OCI-M1 (cell line): ENCODE measurements at regions not wholly inside any gene's neighbourhood (a gene's known extent, or its start where the extent isn't known, plus 50 kb on each side); places are given as distances from the start of the nearest gene placed in this dataset.

ENCODE experiments used
- DNase-seq: peaks from one replicate; lab custom pipeline; 2025; lab: John Stamatoyannopoulos, UW

DNA sequence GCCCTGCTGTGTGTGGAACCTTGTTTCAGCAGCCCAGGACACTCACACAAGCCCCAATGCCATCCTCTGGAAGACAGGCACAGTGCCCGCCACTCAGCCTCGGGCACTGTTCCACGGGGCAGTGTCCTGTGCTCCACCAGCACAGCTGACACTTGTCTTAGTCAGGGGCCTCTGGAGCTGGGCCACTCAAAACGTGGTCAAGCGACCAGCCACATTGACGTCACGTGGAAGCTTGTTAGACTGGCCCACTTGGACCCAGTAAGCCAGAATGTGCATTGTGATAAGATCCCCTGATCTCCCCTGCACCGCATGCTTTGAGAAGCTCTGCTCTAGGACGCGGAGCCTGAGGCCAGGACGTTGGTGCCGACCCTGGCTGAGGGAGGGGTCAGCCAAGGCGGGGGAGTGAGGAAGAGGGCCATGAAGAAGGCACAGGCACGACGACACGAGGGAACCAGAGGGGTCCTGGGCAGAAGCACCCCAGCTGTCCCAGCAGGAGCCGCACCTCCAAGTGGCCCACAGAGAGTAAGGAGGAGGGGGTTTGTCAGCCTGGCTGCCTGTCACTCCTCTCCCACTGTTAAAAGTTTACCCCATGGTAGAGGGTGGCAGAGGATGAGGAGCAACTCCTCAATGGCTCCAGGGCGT lies 64.6 kb downstream of the LINC01488 start:
- DNase-seq = no peak

DNA sequence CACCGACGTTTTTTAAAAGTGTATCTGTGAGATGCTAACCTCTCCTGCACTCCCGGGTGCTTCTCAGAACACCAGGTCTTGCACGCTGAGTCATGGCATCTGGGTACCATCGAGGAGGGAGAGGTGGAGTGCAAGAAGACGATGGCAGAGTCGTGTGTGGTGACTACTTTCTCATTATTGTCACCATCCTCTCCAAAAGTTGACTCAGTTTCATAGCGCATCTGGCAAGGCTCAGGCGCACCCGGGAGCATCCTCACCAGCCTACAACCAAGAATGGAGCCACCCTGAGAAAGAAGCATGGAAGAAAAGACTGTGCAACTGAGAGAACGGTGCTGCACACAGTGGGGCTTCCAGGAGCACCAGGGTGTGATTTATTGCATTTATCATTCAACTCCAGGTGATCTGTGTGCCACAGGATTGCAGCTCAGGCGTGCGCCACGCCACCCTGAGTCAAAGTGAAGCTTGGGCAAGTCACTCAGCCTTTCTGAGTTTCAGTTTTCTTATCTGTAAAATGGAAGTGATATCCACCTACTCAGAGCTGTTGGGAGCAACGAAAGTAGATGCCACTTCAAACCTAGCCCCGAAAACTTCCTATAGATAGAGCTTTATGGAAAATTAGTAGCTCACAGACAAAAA lies 65.4 kb downstream of the LINC01488 start:
- peak; percentile 60 for DNase-seq

GRCh38 chr11:69550846-69551245 lies 69.4 kb downstream of the LINC01488 start:
- DNase-seq = no peak

DNA sequence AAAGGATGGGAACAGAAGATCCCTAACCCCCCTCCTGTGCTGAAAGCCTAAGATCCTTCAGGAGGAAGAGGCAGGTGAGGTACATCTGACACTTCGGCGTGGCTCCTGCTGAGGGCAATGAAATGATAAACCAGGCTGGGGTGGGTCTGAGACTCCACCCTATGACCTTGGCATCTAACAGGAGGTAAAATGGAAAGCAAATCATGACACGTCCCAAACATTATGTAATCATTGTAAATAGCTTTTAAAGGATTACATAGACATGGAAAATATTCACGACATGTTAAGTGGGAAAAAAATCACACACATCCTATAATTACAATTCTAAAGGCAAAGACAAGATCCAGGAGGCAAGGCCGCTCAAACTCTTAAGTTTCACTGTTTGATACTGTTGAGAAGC lies 70.5 kb downstream of the LINC01488 start:
- DNase-seq = no peak

DNA sequence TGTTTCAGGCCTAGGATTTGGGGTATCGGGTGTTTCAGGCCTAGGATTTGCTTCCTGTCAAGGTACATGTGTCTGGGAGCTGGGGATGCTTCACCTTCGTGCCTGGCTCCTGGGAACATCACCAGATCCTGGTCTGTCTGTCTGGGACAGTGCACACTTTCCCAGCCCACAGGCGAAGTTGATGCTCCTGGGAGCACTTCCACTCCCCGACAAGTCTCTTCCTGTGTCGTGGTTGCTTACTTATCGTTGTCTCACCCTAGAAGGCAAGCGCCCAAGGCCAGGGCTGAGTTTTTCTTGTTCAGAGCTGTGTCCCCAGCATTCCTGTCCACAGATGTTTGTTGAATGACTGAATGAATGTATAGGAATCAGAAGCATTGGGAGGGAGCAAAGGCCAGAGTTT lies 71.5 kb downstream of the LINC01488 start:
- no peak for DNase-seq

DNA sequence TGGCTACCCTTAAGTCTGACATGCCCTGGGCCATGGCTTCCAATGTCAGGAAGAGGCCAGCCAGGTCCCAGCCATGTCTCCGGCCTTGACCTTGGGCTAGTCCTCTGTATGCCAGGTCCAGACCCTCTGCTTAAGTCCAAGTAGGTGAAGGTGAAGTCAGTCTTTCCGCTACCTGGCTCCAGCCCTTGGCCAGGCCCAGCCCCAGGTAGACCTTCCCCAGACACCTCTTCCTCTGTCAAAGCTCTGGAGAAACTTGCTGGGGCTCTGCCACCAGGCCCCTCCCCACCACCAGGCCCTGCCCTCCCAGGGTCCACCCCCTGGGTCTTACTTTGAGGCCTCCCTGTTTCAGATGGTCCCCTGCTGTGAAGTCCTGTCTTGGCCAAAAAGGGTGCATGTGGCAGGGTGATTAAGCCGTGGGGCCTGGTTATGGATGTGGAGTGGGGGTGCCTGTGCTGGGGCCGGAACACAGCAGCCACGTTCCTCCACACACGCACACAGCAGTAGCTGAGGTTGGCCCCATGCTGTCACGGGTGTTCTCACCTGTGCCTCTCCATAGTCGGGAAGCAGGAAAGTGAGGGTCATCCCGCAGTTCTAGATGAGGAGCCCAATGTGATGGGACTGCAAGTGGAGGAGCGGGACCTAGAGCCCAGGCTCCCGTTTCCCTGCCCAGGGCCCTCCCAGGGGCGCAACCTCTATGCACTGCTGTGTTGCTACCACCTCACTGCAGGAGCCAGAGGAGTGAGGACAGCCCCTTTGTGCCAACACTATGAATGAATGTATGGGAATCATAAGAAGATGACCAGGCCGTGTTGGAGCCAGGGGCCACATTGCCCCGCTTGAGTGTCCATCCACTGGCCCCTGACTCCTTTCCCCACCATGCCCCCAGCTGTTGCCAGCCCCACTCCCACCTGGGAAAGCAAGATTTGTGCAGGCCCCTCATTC lies 72.2 kb downstream of the LINC01488 start:
- DNase-seq = no peak

DNA sequence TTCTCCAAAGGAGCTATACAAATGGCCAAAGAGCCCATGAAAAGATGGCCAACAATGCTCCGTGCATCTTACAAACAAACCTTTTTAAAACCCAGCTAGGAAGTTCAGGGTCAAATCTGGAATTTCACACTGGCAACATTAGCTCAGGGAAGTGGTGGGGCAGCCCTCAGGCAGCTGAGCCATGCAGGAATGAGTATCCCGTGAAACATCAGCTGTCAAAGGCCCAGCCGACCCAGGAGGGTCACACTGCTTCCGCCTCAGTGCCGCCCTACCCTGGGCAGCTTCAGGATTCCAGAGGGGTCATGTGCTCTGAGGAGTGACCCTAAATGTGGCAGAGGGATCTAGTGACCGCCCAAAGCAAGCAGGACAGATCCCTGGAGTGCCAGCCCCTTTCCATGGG lies 73.4 kb downstream of the LINC01488 start:
- no peak for DNase-seq

DNA sequence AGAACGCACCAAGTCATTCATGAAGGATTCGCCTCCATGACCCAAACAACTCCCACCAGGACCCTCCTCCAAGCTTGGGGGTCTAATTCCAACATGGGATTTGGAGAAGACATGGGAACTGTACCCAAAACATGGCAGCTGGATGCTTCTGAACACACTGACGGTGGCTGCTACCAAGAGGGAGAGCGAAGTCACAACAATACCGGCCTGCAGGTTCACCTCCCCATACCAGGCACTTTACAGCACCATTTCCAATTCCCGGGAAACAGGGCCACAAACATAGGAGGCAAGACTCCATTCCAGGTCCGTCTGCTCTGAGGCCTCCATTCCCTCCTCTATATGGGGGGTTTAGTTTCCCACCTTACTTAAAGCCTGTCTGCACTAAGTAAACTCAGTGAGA lies 75.8 kb downstream of the LINC01488 start:
- DNase-seq = no peak

DNA sequence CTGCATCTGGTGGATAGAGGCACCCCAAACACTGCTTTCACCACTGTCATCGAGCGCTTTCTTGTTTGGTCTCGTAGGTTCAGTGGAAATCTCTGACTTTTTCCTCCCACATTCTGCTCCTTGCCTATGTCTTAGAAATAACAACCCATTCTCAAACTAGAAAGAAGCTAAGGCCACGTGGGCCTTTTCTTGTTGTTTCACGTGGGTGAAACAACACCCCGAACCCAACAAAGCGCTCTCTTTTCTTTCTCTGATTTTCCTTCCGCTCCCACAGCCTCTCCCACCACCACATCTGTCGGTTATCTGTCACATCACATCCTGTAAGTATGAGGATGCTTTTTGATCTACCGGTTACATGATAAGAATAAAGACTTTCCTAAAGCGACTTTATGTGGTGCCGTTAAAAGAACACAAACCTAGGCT lies 77.1 kb downstream of the LINC01488 start:
- no peak for DNase-seq

DNA sequence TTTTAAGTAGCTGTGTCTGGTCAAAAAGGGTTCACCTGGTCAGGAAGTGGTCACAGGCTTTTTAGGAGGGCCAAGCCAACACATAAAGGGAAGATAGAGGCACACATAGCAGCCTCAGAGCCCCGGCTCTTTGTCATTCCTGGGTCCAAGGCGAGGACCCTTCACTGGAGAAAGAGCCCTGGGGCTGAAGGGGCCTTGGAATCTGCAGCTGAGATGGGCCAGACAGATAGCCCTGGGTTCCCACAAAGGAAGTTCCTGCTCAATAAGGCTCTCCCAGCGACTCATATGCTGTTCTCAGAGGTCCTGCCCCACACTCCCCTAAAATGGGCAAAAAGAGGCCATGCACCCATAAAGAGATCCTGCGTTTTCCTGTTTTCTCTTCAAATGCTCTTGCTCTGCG lies 77.7 kb downstream of the LINC01488 start:
- DNase-seq = no peak

DNA sequence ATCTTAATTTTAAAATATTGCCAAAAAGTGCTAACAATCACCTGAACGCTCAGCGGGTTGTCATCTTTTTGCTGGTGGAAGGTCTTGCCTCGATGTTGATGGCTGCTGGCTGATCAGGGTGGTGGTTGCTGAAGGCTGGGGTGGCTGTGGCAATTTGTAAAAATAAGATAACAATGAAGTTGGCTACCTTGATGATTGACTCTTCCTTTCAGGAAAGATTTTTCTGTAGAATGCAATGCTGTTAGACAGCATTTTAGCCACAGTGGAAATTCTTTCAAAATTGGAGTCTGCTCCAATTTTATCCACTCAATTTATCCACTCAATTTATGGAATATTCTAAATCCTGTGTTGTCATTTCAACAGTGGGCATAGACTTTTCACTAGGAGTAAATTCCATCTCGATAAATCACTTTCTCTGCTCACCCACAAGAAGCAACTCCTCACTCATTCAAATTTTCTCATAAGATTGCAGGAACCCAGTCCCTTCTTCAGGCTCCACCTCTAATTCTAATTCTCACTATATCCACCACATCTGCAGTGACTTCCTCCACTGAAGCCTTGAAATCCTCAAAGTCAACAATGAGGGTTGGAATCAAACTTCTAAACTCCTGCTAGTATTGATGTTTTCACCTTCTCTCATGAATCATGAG lies 78.8 kb downstream of the LINC01488 start:
- DNase-seq = no peak

GRCh38 chr11:69562302-69562701 lies 78.7 kb upstream of the CCND1 start:
- DNase-seq = no peak

DNA sequence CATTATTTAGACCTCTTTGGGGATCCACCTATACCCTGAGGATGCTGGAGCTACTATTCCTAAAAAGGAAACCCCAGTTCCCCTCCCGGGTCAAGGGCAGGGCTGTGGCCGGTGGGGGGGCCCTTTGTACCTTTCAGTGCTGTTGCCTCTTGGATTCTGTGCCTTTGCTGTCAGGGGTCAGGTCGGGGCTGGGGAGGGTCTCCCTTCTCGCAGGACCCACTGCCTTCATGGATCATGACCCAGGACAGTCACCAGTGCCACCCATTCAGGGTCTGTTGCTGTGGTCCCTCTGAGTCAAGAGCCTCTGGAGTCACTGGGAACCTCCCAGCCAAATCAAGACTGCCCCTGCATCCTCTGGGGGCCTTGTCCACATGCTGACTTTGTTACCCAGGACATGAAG lies 78.1 kb upstream of the CCND1 start:
- DNase-seq = no peak

DNA sequence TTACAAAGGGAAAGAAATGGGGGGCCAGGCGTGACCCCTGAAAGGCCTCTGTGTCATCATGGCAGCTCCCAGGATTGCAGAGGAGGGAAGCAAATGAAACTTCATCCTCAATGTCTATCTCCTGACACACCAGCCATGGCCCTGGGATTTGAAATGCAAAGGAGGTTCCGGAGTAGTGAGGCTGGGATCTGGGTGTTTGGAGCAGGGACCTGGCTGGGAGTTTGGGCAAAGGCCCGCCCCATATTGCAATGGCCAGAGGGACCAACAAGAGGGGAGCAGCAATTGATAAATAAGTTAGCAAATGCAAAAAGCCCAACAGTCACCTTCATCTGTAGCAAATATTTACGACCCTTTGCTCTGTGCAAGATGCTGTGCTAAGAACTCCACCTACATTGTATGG lies 77.7 kb upstream of the CCND1 start:
- DNase-seq = no peak

DNA sequence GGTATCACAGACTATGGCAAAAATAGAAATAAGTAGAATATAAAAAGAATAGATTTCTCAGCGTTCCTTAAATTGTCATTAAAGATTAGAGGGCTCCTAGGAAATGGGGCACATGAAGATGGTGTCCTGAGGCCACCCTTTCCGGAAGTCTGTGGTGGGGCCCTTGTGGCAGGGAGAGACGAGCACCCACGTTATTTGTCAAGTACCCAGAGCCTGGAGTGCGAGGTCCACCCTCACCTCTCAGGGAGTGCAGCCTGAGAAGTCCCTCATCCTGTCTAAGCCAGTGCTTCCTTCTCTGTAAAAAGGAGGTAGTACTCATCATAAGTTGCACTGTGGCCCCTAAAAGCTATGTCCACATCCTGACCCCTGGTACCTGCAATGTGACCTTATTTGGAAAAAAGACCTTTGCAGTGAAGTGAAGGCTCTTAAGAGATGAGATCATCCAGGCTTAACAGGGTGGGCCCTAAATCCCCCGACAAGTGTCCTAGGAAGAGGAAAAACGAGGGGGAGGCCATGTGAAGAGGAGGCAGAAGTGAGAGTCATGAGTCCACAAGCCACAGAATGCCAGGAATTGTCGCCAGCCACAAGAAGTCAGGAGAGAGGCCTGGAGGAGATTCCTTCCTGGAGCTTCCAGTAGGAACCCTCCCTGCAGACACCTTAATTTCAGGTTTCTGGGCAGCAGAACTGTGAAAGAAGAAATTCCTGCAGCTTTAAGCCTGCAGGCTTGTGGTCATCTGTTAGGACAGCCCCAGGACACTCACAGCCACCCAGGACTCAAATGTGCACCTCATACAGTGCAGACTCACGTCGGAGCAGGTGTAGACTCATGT lies 76.8 kb upstream of the CCND1 start:
- DNase-seq = no peak

DNA sequence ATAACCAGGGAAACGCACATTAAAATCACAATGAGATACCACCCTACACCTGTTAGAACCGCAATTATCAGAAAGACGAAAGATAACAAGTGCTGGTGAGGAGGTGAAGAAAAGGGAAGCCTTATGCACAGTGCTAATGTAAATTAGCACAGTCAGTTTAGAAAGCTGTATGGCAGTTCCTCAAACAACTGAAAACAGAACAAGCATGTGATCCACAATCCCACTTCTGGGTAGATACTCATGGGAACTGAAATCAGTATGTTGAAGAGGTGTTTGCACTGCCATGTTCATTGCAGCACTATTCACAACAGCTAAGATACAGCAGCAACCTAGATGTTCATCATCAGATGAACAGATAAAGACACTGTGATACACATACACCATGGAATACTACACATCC lies 75.0 kb upstream of the CCND1 start:
- no peak for DNase-seq

DNA sequence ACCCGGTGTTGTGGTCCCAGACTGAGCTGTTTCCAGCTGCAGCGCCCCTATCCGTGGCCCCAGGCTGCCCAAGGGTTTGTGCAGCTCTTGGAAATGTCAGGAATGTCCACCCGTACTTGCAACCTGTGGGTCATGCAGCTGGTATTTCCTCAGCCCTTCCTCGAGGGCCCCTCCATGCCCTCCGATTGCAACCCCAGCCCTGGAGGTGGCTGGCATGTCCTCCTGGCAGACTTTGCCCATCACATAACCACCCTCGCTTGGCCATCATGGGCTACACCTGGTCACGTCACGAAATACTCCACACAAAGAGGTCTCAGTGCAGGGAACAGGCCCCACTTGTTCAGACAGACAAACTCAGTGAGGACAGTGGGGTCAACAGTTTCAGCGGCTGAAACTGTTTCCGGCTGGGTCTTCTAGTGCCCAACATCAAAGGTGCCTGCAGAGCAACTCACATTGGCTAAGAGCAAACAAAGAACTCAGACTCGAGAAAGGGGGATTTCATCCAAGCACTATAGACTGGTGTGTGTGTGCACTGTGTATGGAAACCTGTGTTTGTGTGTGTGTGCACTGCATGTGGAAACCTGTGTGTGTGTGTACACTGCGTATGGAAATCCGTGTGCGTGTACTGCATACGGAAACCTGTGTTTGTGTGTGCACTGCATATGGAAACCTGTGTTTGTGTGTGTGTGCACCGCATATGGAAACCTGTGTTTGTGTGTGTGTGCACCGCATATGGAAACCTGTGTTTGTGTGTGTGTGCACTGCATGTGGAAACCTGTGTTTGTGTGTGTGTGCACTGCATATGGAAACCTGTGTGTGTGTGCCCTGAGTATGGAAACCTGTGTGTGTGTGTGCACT lies 72.8 kb upstream of the CCND1 start:
- no peak for DNase-seq

GRCh38 chr11:69568809-69569097 lies 72.2 kb upstream of the CCND1 start:
- no peak for DNase-seq

GRCh38 chr11:69569306-69570200 lies 71.4 kb upstream of the CCND1 start:
- no peak for DNase-seq
